HepG2 (cell line): ENCODE measurements at regions not wholly inside any gene's neighbourhood (a gene's known extent, or its start where the extent isn't known, plus 50 kb on each side); places are given as distances from the start of the nearest gene placed in this dataset.
A peak's percentile ranks its signal among the peaks of the same experiment; 100 is the strongest.

Experiments used
- ATAC-seq: fragments of 200-7000 bp; cut with Tn5 transposase; 3 replicates; pipeline ENCODE4 v1.9.1; 2020; ENCODE audit warnings: mild to moderate bottlenecking, moderate library complexity
- BruUV-seq: library from RNA; stranded (reverse); fragments of 400-500 nt; replicated peaks from 2 replicates; lab custom pipeline; 2021; lab: Mats Ljungman, UMichigan
- CTCF ChIA-PET: fragments of 300-600 bp; formaldehyde crosslinking; extraction: SDS; loops from one replicate; lab custom pipeline; 2021; ENCODE audit warnings: low total read pairs, inconsistent platforms, low intra/inter-chr PET ratio; lab: Yijun Ruan, JAX
- POLR2A ChIA-PET: fragments of 350-600 bp; sonication (Branson Sonifier 250); formaldehyde crosslinking; loops from one replicate; lab custom pipeline; 2020; ENCODE audit warnings: antibody characterized with exemption, inconsistent platforms; lab: Yijun Ruan, JAX
- DNase-seq: peaks from one replicate; pipeline ENCODE4 v3.0.0-alpha.2; 2015; ENCODE audit warnings: low spot score
- FAIRE-seq: peaks from 3 replicates; lab custom pipeline; 2011; peaks lifted over from hg19 to GRCh38; lab: Jason Lieb, UNC
- H2AFZ ChIP-seq: one replicate; pipeline ENCODE4 v1.6.1; 2011; ENCODE audit warnings: low read length, inconsistent platforms
- H3K27ac ChIP-seq: fragments of 300-600 bp; 3 replicates; pipeline ENCODE4 v1.8.0; 2011; ENCODE audit warnings: mixed run types, mild to moderate bottlenecking, mixed read lengths, low read length, inconsistent platforms; ENCODE audit not compliant: insufficient read depth; ENCODE audit errors: extremely low read length
- H3K27me3 ChIP-seq, 2 experiments: fragments of 200-600 bp in 1 of 2; 2 replicates in 1 of 2; 3 replicates in 1 of 2; pipeline versions ENCODE4 v1.6.0 to v1.8.0; 2011; ENCODE audit warnings: low read length in 2 of 2, mild to moderate bottlenecking in 2 of 2, moderate library complexity in 2 of 2, inconsistent platforms in 1 of 2; ENCODE audit not compliant: insufficient read depth in 2 of 2, control insufficient read depth in 1 of 2
- H3K36me3 ChIP-seq, 2 experiments: fragments of 200-600 bp in 1 of 2; replicated peaks in 1 of 2; 2 replicates in 1 of 2; 3 replicates in 1 of 2; pipeline versions ENCODE4 v1.5.1 to v1.8.0; 2011; ENCODE audit warnings: low read length in 2 of 2, inconsistent platforms in 1 of 2; ENCODE audit not compliant: insufficient read depth in 2 of 2, control insufficient read depth in 1 of 2
- H3K4me1 ChIP-seq: 2 replicates; pipeline ENCODE4 v1.5.1; 2012; ENCODE audit warnings: low read length, inconsistent platforms; ENCODE audit not compliant: insufficient read depth
- H3K4me2 ChIP-seq: 2 replicates; pipeline ENCODE4 v1.6.0; 2011; ENCODE audit warnings: low read depth, low read length, inconsistent platforms
- H3K4me3 ChIP-seq, 3 experiments: fragments of 200-600 bp in 1 of 3; sonication (generic), shearing (Covaris generic) in 1 of 3; replicated peaks in 1 of 3; 2 replicates each; pipeline ENCODE4 v1.5.1; 2011 to 2016; ENCODE audit warnings: low read length in 3 of 3, inconsistent platforms in 2 of 3, low read depth in 2 of 3, mild to moderate bottlenecking in 2 of 3, control low read depth in 1 of 3, mixed read lengths in 1 of 3; ENCODE audit not compliant: insufficient read depth in 1 of 3
- H3K79me2 ChIP-seq: one replicate; pipeline ENCODE4 v1.6.1; 2011; ENCODE audit warnings: low read length, inconsistent platforms; ENCODE audit not compliant: insufficient read depth
- H3K9ac ChIP-seq: 2 replicates; pipeline ENCODE4 v1.6.0; 2011; ENCODE audit warnings: mild to moderate bottlenecking, low read depth, low read length, inconsistent platforms; ENCODE audit not compliant: insufficient read depth
- H3K9me3 ChIP-seq: 2 replicates; pipeline ENCODE4 v1.5.1; 2012; ENCODE audit warnings: mild to moderate bottlenecking, low read length
- H4K20me1 ChIP-seq: 2 replicates; pipeline ENCODE4 v1.6.0; 2011; ENCODE audit warnings: inconsistent platforms, mild to moderate bottlenecking, low read length, moderate library complexity; ENCODE audit not compliant: insufficient read depth
- EZH2 ChIP-seq: conservative IDR thresholded peaks from 2 replicates; pipeline ENCODE4 v1.6.1; 2012; ENCODE audit warnings: mild to moderate bottlenecking, low read depth, low read length, moderate library complexity
- MAFF ChIP-seq: IDR thresholded peaks from 2 replicates; pipeline ENCODE4 v1.6.1; 2011; ENCODE audit warnings: low read depth, low read length, improper control_type of control experiment
- MAFK ChIP-seq, 2 experiments: IDR thresholded peaks in 1 of 2; conservative IDR thresholded peaks in 1 of 2; 2 replicates each; pipeline ENCODE4 v1.6.1; 2011; ENCODE audit warnings: improper control_type of control experiment in 2 of 2, low read length in 2 of 2
- NFE2L1 ChIP-seq: sonication (generic); formaldehyde crosslinking; IDR thresholded peaks from 2 replicates; pipeline ENCODE4 v1.4.0; 2020; ENCODE audit warnings: missing genetic modification reagents, mild to moderate bottlenecking, borderline replicate concordance
- NFYC ChIP-seq: IDR thresholded peaks from 2 replicates; pipeline ENCODE4 v1.6.1; 2016; ENCODE audit warnings: missing genetic modification reagents, missing compliant biosample characterization
- SP5 ChIP-seq: IDR thresholded peaks from 2 replicates; pipeline ENCODE4 v1.6.1; 2016; ENCODE audit warnings: low read depth, borderline replicate concordance
- SPEN ChIP-seq: sonication (generic); formaldehyde crosslinking; IDR thresholded peaks from 2 replicates; pipeline ENCODE4 v1.5.1; 2020; ENCODE audit warnings: low read depth, mild to moderate bottlenecking, missing genetic modification reagents
- ZBTB8A ChIP-seq: sonication (generic); formaldehyde crosslinking; IDR thresholded peaks from 2 replicates; pipeline ENCODE4 v1.4.0; 2020; ENCODE audit warnings: mild to moderate bottlenecking, low read depth, missing genetic modification reagents, borderline replicate concordance
- ZNF484 ChIP-seq: sonication (generic); formaldehyde crosslinking; IDR thresholded peaks from 2 replicates; pipeline ENCODE4 v1.5.1; 2020; ENCODE audit warnings: mild to moderate bottlenecking, low read depth, missing genetic modification reagents, borderline replicate concordance
- ZSCAN31 ChIP-seq: sonication (generic); formaldehyde crosslinking; IDR thresholded peaks from 2 replicates; pipeline ENCODE4 v1.5.0; 2020; ENCODE audit warnings: low read depth, mild to moderate bottlenecking, missing genetic modification reagents
- WGBS: methylation state at CpG from one replicate; pipeline ENCODE4 v1.1.6; 2017; ENCODE audit warnings: low lambda C conversion rate; 5-methylcytosine and 5-hydroxymethylcytosine counted together
- in situ Hi-C: cut with HindIII; loops from 2 replicates; pipeline ENCODE4 v1.10.0; 2017; ENCODE audit warnings: low pct_unique_long_range_greater_than_20kb; ENCODE audit not compliant: extremely low pct_ligation_motif_present
- intact Hi-C: fragments of 100-400 bp; cut with micrococcal nuclease; formaldehyde crosslinking; loops from one replicate; pipeline ENCODE4 v1.10.0; 2022; ENCODE audit not compliant: unreplicated experiment
- TF ChIP-seq, protein P1 (sequence below): sonication (generic); formaldehyde crosslinking; IDR thresholded peaks from 2 replicates; pipeline ENCODE4 v1.5.0; 2020; ENCODE audit warnings: mild to moderate bottlenecking, missing genetic modification reagents
- TF ChIP-seq, protein P2 (sequence below): sonication (generic); formaldehyde crosslinking; IDR thresholded peaks from 2 replicates; pipeline ENCODE4 v1.5.0; 2020; ENCODE audit warnings: mild to moderate bottlenecking, missing genetic modification reagents, borderline replicate concordance

DNA sequence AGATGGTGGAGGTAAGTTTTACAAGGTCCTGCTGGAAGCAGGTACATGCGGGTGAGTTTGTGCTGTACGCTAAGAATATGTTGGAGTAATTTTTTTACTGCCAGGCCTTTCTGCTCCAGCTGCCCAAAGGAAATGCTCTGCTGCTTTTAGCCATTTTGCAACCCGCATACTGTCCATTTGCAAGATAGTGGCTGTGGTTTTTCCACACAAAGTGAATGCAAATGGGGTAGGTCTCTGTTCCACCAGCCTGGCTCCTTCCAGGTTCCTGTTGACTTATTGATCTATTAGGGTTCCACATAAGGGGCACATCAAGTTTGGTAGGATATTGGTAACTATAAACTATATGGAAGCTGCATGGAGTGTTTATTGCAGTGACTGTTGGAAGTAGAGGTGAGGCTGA lies 227.1 kb downstream of the SI start (continued):
- TF ChIP-seq, protein P1, sequence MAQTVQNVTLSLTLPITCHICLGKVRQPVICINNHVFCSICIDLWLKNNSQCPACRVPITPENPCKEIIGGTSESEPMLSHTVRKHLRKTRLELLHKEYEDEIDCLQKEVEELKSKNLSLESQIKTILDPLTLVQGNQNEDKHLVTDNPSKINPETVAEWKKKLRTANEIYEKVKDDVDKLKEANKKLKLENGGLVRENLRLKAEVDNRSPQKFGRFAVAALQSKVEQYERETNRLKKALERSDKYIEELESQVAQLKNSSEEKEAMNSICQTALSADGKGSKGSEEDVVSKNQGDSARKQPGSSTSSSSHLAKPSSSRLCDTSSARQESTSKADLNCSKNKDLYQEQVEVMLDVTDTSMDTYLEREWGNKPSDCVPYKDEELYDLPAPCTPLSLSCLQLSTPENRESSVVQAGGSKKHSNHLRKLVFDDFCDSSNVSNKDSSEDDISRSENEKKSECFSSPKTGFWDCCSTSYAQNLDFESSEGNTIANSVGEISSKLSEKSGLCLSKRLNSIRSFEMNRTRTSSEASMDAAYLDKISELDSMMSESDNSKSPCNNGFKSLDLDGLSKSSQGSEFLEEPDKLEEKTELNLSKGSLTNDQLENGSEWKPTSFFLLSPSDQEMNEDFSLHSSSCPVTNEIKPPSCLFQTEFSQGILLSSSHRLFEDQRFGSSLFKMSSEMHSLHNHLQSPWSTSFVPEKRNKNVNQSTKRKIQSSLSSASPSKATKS (CRISPR knock-in tag) = no peak
- TF ChIP-seq EZH2 (no peak), ZBTB8A (CRISPR knock-in tag) (no peak), ZNF484 (CRISPR knock-in tag) (no peak)
- TF ChIP-seq, protein P2, sequence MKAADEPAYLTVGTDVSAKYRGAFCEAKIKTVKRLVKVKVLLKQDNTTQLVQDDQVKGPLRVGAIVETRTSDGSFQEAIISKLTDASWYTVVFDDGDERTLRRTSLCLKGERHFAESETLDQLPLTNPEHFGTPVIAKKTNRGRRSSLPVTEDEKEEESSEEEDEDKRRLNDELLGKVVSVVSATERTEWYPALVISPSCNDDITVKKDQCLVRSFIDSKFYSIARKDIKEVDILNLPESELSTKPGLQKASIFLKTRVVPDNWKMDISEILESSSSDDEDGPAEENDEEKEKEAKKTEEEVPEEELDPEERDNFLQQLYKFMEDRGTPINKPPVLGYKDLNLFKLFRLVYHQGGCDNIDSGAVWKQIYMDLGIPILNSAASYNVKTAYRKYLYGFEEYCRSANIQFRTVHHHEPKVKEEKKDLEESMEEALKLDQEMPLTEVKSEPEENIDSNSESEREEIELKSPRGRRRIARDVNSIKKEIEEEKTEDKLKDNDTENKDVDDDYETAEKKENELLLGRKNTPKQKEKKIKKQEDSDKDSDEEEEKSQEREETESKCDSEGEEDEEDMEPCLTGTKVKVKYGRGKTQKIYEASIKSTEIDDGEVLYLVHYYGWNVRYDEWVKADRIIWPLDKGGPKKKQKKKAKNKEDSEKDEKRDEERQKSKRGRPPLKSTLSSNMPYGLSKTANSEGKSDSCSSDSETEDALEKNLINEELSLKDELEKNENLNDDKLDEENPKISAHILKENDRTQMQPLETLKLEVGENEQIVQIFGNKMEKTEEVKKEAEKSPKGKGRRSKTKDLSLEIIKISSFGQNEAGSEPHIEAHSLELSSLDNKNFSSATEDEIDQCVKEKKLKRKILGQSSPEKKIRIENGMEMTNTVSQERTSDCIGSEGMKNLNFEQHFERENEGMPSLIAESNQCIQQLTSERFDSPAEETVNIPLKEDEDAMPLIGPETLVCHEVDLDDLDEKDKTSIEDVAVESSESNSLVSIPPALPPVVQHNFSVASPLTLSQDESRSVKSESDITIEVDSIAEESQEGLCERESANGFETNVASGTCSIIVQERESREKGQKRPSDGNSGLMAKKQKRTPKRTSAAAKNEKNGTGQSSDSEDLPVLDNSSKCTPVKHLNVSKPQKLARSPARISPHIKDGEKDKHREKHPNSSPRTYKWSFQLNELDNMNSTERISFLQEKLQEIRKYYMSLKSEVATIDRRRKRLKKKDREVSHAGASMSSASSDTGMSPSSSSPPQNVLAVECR (CRISPR knock-in tag) = no peak

DNA sequence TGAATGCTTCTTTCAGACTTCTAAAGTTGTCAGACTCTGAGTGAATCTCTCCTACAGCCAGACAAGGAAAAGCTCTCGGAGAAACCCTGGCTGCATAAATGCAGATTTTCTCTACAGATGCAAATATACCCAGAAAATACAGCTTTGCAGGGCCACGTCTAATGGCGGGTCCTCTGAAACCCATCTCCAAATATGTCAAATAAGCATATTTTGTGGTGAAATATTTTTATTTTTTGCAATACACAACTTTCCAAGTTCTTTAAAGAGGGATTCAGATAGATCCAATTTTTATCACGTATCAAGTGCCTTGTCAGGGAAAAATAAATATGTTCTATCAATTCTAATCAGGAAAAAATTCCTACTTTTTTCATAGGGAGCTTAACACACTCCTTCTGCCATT lies 229.4 kb downstream of the SI start:
- in situ Hi-C loops = no loop called here
- TF ChIP-seq SP5 = no peak
- TF ChIP-seq ZSCAN31 (CRISPR knock-in tag) = no peak
- no peak for TF ChIP-seq NFYC (CRISPR knock-in tag)
- TF ChIP-seq MAFK (conservative IDR thresholded peaks at IDR 0.05 in 1 of 2, IDR thresholded peaks at IDR 0.05 in 1 of 2; ENCODE audit: low read length in 2 of 2) = peak; percentile 86
- no peak for TF ChIP-seq SPEN (CRISPR knock-in tag)
- peak; percentile 87 for TF ChIP-seq MAFF
- TF ChIP-seq NFE2L1 = no peak
- TF ChIP-seq, protein P2 (CRISPR knock-in tag) = no peak

More for the DNA sequence above, 229.4 kb downstream of the SI start:
- intact Hi-C loops = no loop called here
- Histone ChIP-seq H3K27me3 (no peaks in the 10 kb centered on the region), H3K4me1 (peaks cover 15% of the 10 kb centered on the region), H3K79me2 (no peaks in the 10 kb centered on the region), H3K27ac (no peak overlapping the region), H4K20me1 (no peaks in the 10 kb centered on the region), H2AFZ (no peak overlapping the region), H3K9me3 (no peaks in the 10 kb centered on the region), H3K9ac (no peak overlapping the region), H3K36me3 (no peaks in the 10 kb centered on the region), H3K4me2 (no peak overlapping the region), H3K4me3 (no peak overlapping the region)
- ATAC-seq (no peak), DNase-seq (no peak), FAIRE-seq (no peak)
- ChIA-PET CTCF (no interaction called here), POLR2A (no interaction called here)
- no TSS peak for BruUV-seq
- 71% methylated on average over 4 of the region's 4 CpGs for WGBS
